Fibroblast of pulmonary artery (primary cell): ENCODE measurements at regions not wholly inside any gene's neighbourhood (a gene's known extent, or its start where the extent isn't known, plus 50 kb on each side); places are given as distances from the start of the nearest gene placed in this dataset.

Source experiments
- DNase-seq: peaks from one replicate; pipeline ENCODE4 v3.0.0-alpha.2; 2010; ENCODE audit warnings: low read depth
- H3K4me3 ChIP-seq: replicated peaks from 2 replicates; pipeline ENCODE4 v1.5.1; 2011; ENCODE audit warnings: low read depth, mild to moderate bottlenecking, control low read depth, low read length, moderate library complexity
- TF ChIP-seq, protein P1 (sequence below): IDR thresholded peaks from 2 replicates; pipeline ENCODE4 v1.5.1; 2011; ENCODE audit warnings: mild to moderate bottlenecking, control low read depth, low read length, inconsistent platforms; ENCODE audit errors: missing control alignments

- TF ChIP-seq, protein P1, sequence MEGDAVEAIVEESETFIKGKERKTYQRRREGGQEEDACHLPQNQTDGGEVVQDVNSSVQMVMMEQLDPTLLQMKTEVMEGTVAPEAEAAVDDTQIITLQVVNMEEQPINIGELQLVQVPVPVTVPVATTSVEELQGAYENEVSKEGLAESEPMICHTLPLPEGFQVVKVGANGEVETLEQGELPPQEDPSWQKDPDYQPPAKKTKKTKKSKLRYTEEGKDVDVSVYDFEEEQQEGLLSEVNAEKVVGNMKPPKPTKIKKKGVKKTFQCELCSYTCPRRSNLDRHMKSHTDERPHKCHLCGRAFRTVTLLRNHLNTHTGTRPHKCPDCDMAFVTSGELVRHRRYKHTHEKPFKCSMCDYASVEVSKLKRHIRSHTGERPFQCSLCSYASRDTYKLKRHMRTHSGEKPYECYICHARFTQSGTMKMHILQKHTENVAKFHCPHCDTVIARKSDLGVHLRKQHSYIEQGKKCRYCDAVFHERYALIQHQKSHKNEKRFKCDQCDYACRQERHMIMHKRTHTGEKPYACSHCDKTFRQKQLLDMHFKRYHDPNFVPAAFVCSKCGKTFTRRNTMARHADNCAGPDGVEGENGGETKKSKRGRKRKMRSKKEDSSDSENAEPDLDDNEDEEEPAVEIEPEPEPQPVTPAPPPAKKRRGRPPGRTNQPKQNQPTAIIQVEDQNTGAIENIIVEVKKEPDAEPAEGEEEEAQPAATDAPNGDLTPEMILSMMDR = no peak
- DNase-seq = no peak
- no peak overlapping the region for H3K4me3 ChIP-seq
Observed at GRCh38 chr3:84439476-84439875, 519.3 kb upstream of the CADM2 start.

DNA sequence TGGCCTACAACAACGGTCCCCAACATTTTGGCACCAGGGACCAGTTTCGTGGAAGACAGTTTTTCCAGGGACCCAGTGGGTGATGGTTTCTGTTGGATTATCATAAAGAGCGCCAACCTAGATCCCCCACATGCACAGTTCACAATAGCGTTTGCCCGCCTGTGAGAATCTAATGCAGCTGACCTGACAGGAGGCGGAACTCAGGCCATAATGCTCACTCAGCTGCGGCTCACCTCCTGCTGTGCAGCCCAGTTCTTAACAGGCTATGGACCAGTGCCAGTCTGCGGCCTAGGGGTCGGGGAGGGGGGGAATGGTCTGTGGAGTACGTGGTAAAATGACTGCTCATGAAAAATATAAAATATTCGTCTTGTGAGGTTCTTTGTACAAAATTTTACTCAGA lies 518.5 kb upstream of the CADM2 start:
- no peak overlapping the region for H3K4me3 ChIP-seq
- TF ChIP-seq, protein P1 = no peak
- DNase-seq = no peak

GRCh38 chr3:84442533-84442932 lies 516.3 kb upstream of the CADM2 start:
- no peak for DNase-seq
- TF ChIP-seq, protein P1 = no peak
- H3K4me3 ChIP-seq = no peak overlapping the region

DNA sequence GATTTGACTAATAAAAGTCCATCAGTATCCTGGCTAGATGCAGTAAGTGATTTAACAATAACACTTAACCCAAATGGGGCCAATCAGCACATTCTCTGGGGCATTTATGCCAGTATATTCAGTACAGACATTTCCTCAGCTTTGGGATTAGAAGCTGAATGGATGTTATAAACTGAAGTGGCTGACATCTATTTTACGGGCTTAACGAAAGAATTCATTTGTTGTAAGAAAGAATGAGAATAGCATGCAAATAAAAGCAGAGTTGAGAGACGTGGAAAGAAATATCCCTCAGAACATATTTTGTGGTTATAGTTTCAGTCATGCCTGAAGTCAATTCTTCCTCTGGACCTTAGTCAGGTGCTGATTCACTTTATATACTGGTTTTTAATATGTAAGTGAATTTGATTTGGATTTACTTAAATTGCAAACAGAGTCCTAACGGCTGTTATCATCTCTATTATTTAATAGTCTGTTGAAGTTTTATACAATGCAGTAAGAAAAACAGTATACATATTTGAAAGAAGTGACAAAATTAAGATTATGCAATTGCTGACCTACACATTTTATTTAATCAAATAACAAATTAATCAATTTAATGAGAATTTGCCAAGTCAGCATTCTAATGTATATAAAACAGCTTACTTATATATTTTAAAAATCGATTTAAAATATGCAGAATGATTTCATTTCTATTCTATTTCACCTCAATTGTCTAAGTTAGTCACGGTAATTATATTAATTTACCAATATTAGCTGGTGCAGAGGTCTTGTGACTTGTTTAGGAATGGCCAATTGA lies 513.9 kb upstream of the CADM2 start:
- no peak for DNase-seq
- H3K4me3 ChIP-seq = no peak overlapping the region
- TF ChIP-seq, protein P1 = no peak

DNA sequence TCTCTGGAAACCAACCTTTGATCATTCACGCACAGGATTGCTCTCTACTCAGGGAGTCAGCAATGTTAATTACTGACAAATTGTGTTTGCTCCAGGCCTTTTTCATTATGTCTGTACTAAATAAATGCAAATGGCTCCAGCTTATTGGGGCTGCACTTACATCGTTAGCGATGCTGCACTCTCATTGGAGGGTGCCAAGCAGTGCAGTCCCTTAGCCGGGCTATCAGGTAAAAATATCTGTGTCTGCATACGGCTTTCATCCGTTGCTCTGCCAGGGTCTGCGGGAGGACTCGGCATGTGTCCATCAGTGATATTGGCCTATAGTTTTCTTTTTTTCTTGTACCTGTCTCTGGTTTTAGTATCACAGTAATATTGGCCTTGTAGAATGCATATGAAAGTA lies 471.5 kb upstream of the CADM2 start:
- DNase-seq = no peak
- no peak overlapping the region for H3K4me3 ChIP-seq
- TF ChIP-seq, protein P1 = no peak

- DNase-seq = no peak
- no peak overlapping the region for H3K4me3 ChIP-seq
- TF ChIP-seq, protein P1 = no peak
Observed at GRCh38 chr3:84504761-84505160, 454.0 kb upstream of the CADM2 start.

DNA sequence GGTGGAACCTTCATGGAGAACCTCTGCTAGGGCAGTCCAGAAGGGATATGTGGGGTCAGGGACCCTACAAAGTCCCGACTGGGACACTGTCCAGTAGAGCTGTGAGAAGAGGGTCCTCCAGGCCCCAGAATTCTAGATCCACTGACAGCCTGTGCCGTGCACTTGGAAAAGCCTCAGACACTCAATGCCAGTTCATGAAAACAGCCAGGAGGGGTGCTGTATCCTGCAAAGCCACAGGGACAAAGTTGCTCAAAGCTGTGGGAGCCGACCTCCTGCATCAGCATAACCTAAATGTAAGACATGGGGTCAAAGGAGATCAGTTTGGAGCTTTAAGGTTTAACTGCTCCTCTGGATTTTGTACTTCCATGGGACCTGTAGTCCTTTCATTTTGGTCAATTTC lies 448.8 kb upstream of the CADM2 start:
- no peak overlapping the region for H3K4me3 ChIP-seq
- no peak for DNase-seq
- TF ChIP-seq, protein P1 = no peak
